HT-29 (cell line): ENCODE measurements at regions not wholly inside any gene's neighbourhood (a gene's known extent, or its start where the extent isn't known, plus 50 kb on each side); places are given as distances from the start of the nearest gene placed in this dataset.
"Not testable (repeated sequence)": the region's sequence is repeated elsewhere in the genome, so short reads cannot be mapped to it uniquely, and the experiment has no call there.

Experiments used
- DNase-seq: peaks from one replicate; pipeline ENCODE4 v3.0.0-alpha.2; 2015; ENCODE audit warnings: low spot score

DNA sequence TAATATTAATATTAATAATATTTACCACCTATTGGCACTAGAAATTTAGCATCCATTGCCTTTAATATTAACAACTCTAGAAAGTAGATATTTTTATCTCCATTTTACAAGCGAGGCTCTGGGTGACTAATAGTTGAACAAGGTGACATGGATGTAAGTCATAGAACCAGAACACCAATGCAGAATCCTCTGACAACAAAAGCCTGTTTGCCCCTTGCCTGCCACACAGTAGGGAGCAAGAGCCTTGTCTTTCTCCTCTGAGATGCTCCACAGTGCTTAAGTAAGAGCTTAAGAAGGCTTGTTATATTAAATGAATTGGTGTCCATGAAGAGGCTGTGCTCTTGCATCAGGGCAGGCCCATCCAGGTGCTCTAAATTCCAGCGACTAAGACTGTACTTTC lies 51.2 kb upstream of the LBX1 start:
- DNase-seq = no peak

- not testable (repeated sequence) for DNase-seq
These were observed 51.7 kb upstream of the LBX1 start for GRCh38 chr10:101280921-101281320.

- no peak for DNase-seq
These were observed 53.7 kb upstream of the LBX1 start for GRCh38 chr10:101282947-101283346.

GRCh38 chr10:101283762-101284100 lies 54.5 kb upstream of the LBX1 start:
- no peak for DNase-seq

DNA sequence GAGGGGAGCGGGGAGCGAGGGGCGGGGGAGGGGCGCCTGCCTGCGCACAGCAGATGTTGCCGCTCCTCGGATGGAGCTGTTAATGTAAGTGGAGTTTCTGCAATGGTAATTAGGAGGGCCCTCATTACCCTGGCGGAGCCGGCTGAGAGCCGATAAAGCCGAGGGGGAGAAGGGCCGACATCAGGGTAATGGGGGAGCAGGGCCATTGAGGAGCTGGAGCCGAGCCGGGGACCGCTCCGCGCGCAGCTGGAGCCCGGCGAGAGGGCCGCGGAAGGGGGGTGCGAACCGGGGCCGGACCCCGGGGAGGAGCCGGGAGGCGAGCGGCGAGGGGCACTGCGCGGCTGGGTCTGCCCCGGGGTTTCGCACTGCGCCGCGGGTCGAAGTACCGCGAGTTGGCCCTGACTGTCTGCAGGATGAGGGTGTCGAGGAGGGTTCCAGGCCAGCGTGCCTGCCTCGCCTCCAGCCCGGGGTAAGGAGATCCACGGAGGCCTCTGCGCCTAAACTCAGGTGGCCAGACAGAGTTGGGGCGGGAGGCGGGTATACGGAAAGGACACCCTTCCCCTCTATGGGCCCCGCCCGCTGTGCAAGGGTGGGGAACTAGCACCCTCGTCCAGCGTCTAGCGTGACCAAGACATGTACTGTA lies 55.0 kb upstream of the LBX1 start:
- DNase-seq = no peak

- no peak for DNase-seq
These were observed 55.6 kb upstream of the LBX1 start for GRCh38 chr10:101284744-101285463.

DNA sequence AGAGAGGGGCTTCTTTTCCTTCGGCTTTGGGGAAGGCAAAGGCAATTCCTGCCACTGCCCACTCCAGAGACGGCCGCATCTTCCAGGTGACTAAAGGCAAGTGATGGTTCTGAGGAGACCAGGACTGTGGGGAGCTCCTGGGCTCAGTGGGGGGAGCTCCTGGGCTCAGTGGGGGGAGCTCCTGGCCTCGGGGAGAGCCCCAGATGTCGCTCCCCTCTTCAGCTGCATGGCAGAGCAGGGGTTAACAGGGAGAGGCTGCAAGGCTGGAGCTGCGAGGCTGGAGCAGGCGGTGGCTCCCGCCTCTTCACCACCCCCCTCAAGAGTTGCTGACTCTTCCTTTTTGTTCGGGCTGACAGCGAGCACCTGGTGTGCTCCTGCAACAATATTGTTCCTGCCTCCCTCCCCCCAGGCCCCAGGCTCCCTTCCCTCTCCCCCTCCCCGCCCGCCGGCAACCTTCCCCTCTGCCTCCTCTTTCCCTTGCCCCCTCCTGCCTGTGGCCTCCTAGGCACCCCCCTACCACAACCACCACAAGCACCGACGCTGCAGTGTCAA lies 56.3 kb upstream of the LBX1 start:
- no peak for DNase-seq

DNA sequence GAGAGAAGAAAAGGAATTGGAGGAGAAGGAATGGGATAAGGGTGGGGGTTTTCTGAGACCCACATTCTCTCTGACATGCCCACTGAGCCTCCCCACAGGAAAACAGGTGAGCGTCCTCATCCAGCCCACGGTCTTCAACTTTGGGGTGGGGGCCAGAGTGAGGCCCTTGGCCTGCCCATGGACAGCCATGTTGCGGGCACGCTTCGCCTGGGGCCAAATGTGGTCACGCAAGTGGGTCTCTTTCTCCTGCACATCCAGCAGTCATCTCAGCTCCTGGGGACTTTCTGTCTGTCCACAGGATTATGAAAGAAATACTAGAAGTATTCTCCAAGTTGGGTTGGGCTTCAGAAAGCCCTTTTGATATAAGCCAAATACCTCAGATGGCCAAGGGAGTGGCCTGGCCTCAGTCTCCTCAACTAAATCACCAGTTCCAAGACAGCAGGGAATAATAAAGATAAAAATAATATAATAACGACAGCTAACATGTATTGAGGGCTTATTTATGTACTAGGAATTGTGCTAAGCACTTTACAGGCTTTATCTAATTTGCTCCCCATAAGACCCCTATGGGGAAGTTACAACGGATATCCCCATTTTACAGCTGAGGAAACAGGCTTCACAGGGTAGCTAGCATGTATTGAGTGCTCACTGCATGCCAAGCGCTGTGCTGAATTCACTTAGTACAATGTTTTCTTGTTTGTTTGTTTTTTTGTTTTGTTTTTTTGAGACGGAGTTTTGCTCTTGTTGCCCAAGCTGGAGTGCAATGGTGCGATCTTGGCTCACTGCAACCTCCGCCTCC lies 57.2 kb upstream of the LBX1 start:
- no peak for DNase-seq

DNA sequence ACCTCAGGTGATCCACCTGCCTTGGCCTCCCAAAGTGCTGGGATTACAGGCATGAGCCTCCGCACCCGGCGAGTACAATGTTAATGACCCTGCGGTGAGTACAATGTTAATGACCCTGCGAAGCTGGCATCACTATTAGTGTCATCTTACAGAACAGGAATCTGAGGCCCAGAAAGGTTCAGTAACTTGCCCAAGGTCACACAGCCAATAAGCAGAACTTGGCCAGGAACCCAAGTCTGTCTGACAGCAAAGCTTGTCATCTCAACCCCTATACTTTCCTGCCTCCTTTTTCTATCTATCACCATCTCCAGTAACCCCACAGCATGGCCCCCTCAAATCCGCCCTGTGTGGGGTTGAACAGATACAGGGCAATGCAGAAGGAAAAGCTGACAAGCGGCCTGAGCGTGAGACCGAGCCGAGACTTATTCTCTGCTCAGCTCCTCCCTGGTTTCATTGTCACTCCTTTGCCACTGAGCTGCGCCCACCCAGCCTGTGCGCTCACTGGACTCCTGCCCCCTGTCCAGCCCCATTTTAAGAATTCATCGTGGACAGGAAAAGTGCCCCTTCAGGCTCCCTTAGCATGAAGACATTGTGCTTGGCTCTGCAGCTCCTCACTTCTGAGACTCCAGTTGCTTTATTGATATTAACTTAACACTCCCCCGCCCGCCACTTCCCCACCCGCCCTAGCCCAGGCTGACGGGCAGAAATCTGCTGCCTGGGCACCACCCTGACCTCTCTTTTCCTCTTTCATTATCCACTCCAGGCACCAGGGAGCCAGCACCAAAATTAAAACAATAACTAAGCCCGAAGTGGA lies 58.1 kb upstream of the LBX1 start:
- DNase-seq = no peak

- DNase-seq = peak; percentile 22
These were observed 58.9 kb upstream of the LBX1 start for GRCh38 chr10:101287997-101288635.

DNA sequence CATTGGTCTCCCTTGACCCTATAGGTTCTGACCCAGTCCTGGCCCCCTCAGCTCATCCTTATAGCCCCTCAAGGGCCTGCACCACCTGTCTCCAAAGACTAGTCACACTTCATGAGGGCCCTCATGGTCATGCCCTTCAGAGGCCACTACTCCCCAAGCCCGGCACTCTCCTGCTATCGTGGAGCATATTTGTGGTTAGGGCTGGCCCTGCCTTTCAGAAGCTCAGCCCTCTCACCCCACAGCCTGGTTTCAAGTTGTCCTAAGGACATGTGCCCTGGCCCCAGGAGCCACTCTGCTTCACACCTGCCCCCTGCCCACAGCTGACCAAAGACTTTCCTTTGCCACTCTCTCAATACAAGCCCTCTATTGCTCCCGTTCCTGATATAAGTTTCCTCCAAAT lies 60.3 kb upstream of the LBX1 start:
- no peak for DNase-seq

GRCh38 chr10:101290431-101290830 lies 61.2 kb upstream of the LBX1 start:
- DNase-seq = no peak

GRCh38 chr10:101290881-101291280 lies 61.6 kb upstream of the LBX1 start:
- no peak for DNase-seq

GRCh38 chr10:101291331-101292193 lies 62.3 kb upstream of the LBX1 start:
- no peak for DNase-seq

GRCh38 chr10:101292194-101293006 lies 61.6 kb upstream of the BTRC start:
- no peak for DNase-seq

GRCh38 chr10:101293007-101293723 lies 60.8 kb upstream of the BTRC start:
- no peak for DNase-seq

- DNase-seq = no peak
These were observed 59.9 kb upstream of the BTRC start for GRCh38 chr10:101294109-101294508.

DNA sequence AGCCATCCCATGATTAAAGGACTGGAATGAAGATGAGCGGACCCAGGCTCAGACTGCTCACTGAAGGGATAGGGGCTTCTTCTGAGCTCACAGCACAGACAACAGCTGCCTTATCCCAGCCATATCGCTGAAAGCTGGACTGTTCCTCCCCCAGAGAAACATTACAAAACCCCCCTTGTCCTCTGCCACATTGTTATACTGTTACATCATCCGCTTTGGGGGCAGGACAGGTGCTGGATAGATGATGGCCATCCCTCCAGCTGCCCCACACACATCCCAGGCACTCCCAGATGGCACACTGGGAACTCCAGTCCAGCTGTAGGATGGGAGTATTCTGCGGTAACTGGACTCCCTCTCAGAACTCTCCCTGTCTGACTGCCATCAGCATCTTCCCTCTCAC lies 58.7 kb upstream of the BTRC start:
- no peak for DNase-seq
